Fibroblast of lung (primary cell): ENCODE measurements at regions not wholly inside any gene's neighbourhood (a gene's known extent, or its start where the extent isn't known, plus 50 kb on each side); places are given as distances from the start of the nearest gene placed in this dataset.

Source experiments
- DNase-seq, 2 donors: peaks; one replicate each; pipeline versions ENCODE4 v3.0.0 to v3.0.0-alpha.2; 2010; ENCODE audit warnings: low read depth in 2 of 2
- H2AFZ ChIP-seq: 2 replicates; pipeline ENCODE4 v1.5.1; 2012; ENCODE audit warnings: low read length, control low read depth, inconsistent platforms
- H3K27ac ChIP-seq: 2 replicates; pipeline ENCODE4 v1.5.1; 2011; ENCODE audit warnings: low read length, control low read depth; ENCODE audit not compliant: insufficient read depth
- H3K27me3 ChIP-seq: 2 replicates; pipeline ENCODE4 v1.5.1; 2011; ENCODE audit warnings: mild to moderate bottlenecking, low read length; ENCODE audit not compliant: control insufficient read depth, insufficient read depth
- H3K36me3 ChIP-seq: 2 replicates; pipeline ENCODE4 v1.5.1; 2011; ENCODE audit warnings: low read length; ENCODE audit not compliant: control insufficient read depth, insufficient read depth
- H3K4me1 ChIP-seq: 2 replicates; pipeline ENCODE4 v1.5.1; 2011; ENCODE audit warnings: low read length; ENCODE audit not compliant: control insufficient read depth, insufficient read depth; ENCODE audit errors: extremely low read depth
- H3K4me2 ChIP-seq: 2 replicates; pipeline ENCODE4 v1.5.1; 2011; ENCODE audit warnings: low read length, control low read depth; ENCODE audit not compliant: insufficient read depth; ENCODE audit errors: extremely low read depth
- H3K4me3 ChIP-seq, 4 experiments: fragments of 200-600 bp in 1 of 4; sonication (generic) in 1 of 4; replicated peaks in 1 of 4; 2 replicates each; pipeline ENCODE4 v1.5.1; 2011 to 2016; ENCODE audit warnings: low read length in 4 of 4, low read depth in 3 of 4, mild to moderate bottlenecking in 3 of 4, control low read depth in 2 of 4, inconsistent platforms in 1 of 4, mixed read lengths in 1 of 4; ENCODE audit not compliant: insufficient read depth in 1 of 4; ENCODE audit errors: control extremely low read depth in 1 of 4
- H3K79me2 ChIP-seq: 2 replicates; pipeline ENCODE4 v1.5.1; 2012; ENCODE audit warnings: mild to moderate bottlenecking, low read length, inconsistent platforms; ENCODE audit not compliant: control insufficient read depth, insufficient read depth
- H3K9ac ChIP-seq: 2 replicates; pipeline ENCODE4 v1.5.1; 2011; ENCODE audit warnings: mild to moderate bottlenecking, low read length, control low read depth; ENCODE audit not compliant: insufficient read depth
- H3K9me3 ChIP-seq: 2 replicates; pipeline ENCODE4 v1.5.1; 2012; ENCODE audit warnings: low read depth, low read length; ENCODE audit not compliant: control insufficient read depth, insufficient read depth
- H4K20me1 ChIP-seq: 2 replicates; pipeline ENCODE4 v1.5.1; 2011; ENCODE audit warnings: low read length; ENCODE audit not compliant: control insufficient read depth, insufficient read depth; ENCODE audit errors: extremely low read depth
- EZH2 ChIP-seq: IDR thresholded peaks from 2 replicates; pipeline ENCODE4 v1.5.1; 2012; ENCODE audit warnings: low read length, control low read depth, mild to moderate bottlenecking; ENCODE audit errors: missing control alignments
- TF ChIP-seq, protein P1 (sequence below), 2 donors: IDR thresholded peaks in 1 of 2; conservative IDR thresholded peaks in 1 of 2; 1 replicate in 1 of 2; 2 replicates in 1 of 2; pipeline ENCODE4 v1.5.1; 2011 to 2012; ENCODE audit warnings: low read length in 2 of 2, control low read depth in 1 of 2, inconsistent platforms in 1 of 2, low read depth in 1 of 2, mild to moderate bottlenecking in 1 of 2

DNA sequence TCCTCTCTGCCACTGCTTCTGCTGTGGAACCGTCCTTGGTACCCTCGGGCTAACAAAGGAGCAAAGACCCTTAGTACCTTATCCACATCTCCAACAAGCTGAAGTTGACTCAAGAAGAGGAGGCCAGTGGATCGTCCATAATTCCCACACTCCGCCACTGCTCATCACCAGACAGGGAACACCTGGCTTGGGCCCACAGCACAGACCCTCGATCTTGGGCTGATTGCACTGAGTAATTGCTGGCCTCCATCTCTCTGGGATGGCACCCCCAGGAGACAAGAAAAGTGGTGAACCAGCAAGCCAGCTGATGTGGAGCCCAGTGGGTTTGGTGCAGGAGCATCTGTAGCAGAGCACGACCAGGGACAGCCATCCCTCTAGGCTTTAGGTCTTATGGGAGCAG, 109.4 kb upstream of the GRIK2 start:
- TF ChIP-seq EZH2: no peak
- TF ChIP-seq, protein P1, sequence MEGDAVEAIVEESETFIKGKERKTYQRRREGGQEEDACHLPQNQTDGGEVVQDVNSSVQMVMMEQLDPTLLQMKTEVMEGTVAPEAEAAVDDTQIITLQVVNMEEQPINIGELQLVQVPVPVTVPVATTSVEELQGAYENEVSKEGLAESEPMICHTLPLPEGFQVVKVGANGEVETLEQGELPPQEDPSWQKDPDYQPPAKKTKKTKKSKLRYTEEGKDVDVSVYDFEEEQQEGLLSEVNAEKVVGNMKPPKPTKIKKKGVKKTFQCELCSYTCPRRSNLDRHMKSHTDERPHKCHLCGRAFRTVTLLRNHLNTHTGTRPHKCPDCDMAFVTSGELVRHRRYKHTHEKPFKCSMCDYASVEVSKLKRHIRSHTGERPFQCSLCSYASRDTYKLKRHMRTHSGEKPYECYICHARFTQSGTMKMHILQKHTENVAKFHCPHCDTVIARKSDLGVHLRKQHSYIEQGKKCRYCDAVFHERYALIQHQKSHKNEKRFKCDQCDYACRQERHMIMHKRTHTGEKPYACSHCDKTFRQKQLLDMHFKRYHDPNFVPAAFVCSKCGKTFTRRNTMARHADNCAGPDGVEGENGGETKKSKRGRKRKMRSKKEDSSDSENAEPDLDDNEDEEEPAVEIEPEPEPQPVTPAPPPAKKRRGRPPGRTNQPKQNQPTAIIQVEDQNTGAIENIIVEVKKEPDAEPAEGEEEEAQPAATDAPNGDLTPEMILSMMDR (conservative IDR thresholded peaks at IDR 0.05 in 1 of 2, IDR thresholded peaks at IDR 0.05 in 1 of 2; ENCODE audit: low read depth in 1 of 2, low read length in 2 of 2): no peak
- no peak for DNase-seq
- H2AFZ ChIP-seq: no peak overlapping the region
- H3K9ac ChIP-seq: no peak overlapping the region
- H3K4me2 ChIP-seq: no peak overlapping the region
- no peaks in the 10 kb centered on the region for H3K36me3 ChIP-seq
- no peak overlapping the region for H3K27ac ChIP-seq
- no peaks in the 10 kb centered on the region for H4K20me1 ChIP-seq
- no peak overlapping the region for H3K4me3 ChIP-seq
- H3K9me3 ChIP-seq: no peaks in the 10 kb centered on the region
- H3K4me1 ChIP-seq: no peaks in the 10 kb centered on the region
- H3K79me2 ChIP-seq: no peaks in the 10 kb centered on the region
- H3K27me3 ChIP-seq: no peaks in the 10 kb centered on the region

DNA sequence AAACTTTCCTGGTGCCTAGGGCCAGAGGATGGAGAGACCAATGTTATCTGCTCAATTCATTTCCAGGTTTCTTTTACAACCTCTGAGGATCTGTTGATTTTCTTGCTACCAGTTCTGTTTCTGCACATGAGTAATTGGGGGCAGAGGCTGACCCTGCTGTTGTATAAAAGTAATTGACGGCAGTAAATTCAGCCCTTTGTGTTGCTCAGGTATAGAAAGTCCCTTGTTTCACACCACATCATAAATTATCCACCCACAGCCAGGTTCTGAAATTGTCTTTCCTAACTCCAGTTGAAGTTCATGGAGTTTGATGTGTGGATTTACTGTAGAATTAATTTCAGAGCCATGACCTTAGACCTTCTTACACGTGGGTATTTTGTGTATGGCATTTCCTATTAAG, 107.4 kb upstream of the GRIK2 start:
- no peaks in the 10 kb centered on the region for H4K20me1 ChIP-seq
- no peak for DNase-seq
- H3K4me3 ChIP-seq: no peak overlapping the region
- H3K79me2 ChIP-seq: no peaks in the 10 kb centered on the region
- no peaks in the 10 kb centered on the region for H3K4me1 ChIP-seq
- H3K27ac ChIP-seq: no peak overlapping the region
- H3K9ac ChIP-seq: no peak overlapping the region
- no peak overlapping the region for H3K4me2 ChIP-seq
- H3K27me3 ChIP-seq: no peaks in the 10 kb centered on the region
- TF ChIP-seq, protein P1 (conservative IDR thresholded peaks at IDR 0.05 in 1 of 2, IDR thresholded peaks at IDR 0.05 in 1 of 2; ENCODE audit: low read depth in 1 of 2, low read length in 2 of 2): no peak
- no peak for TF ChIP-seq EZH2
- no peaks in the 10 kb centered on the region for H3K36me3 ChIP-seq
- H2AFZ ChIP-seq: no peak overlapping the region
- H3K9me3 ChIP-seq: no peaks in the 10 kb centered on the region

DNA sequence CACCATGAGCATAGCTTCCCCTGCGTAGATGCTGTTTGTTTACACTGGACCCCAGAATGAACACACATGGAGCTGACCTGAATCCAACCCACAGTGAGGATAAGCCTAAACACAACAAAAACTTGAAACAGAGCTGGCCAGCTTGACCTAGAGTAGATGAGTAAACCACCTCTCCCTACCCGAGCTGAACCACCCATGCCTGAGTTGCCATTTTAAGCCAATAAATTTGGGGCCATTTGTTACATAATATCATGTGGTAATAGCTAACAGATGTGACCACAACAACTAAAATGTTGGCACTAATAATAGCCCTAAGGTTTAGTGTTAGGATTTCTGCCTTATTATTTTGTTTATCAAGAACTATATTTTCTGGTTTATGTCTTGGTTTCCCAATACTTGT, 103.2 kb upstream of the GRIK2 start:
- DNase-seq: no peak
- TF ChIP-seq, protein P1 (conservative IDR thresholded peaks at IDR 0.05 in 1 of 2, IDR thresholded peaks at IDR 0.05 in 1 of 2; ENCODE audit: low read depth in 1 of 2, low read length in 2 of 2): no peak
- no peak for TF ChIP-seq EZH2
- no peaks in the 10 kb centered on the region for H3K9me3 ChIP-seq

More for the DNA sequence above, 103.2 kb upstream of the GRIK2 start:
- H2AFZ ChIP-seq: no peak overlapping the region
- no peaks in the 10 kb centered on the region for H4K20me1 ChIP-seq
- no peaks in the 10 kb centered on the region for H3K36me3 ChIP-seq
- no peak overlapping the region for H3K4me3 ChIP-seq
- no peaks in the 10 kb centered on the region for H3K4me1 ChIP-seq
- no peak overlapping the region for H3K9ac ChIP-seq
- no peak overlapping the region for H3K27ac ChIP-seq
- no peak overlapping the region for H3K4me2 ChIP-seq
- no peaks in the 10 kb centered on the region for H3K79me2 ChIP-seq
- H3K27me3 ChIP-seq: no peaks in the 10 kb centered on the region
